Fibroblast of skin of left quadriceps (primary cell): ENCODE measurements at regions not wholly inside any gene's neighbourhood (a gene's known extent, or its start where the extent isn't known, plus 50 kb on each side); places are given as distances from the start of the nearest gene placed in this dataset.

Experiments
- DNase-seq, 2 experiments: peaks; one replicate each; pipeline ENCODE4 v3.0.0-alpha.2; 2013; ENCODE audit warnings: low read depth in 2 of 2

GRCh38 chr3:22933841-22934116, 269.3 kb upstream of the UBE2E2 start:
- DNase-seq = no peak

GRCh38 chr3:22935040-22935439, 268.1 kb upstream of the UBE2E2 start:
- no peak for DNase-seq

DNA sequence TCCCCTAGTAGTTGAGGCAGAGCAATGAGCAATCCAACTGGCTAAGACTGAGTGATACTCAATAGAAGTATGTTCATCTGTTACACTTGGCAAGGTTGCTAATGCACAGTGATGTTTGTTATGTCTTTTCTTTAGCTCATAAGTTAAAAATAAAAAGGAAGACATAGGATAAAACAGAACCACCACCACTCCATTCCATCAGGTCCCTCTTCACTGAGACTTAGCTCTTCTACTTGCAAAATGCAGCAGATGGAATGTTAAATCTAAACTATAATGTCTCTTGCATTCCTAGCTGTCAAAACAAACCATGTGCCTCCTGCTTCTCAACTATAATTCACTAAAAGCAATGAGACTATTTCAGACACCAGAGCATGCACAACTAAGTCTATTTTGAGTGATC, 265.6 kb upstream of the UBE2E2 start:
- DNase-seq = no peak

DNA sequence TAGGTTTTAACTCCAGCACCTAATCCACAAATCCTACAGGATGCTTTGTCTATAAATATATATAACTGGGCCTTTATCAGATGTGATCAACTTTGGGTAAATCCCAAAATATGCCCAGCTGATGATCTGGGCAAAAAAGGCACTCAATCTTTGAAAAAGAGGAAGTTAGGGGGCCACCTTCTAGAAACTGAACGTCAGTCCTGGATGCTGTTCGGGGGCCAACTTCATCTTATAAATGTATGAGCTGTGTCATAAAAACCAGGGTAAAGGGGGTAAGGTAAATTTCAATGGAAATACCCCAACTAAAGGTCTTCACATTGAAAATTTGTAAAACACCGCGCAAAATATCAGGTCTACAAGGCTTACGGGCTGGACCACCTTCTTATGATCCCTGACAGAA, 264.4 kb upstream of the UBE2E2 start:
- no peak for DNase-seq

DNA sequence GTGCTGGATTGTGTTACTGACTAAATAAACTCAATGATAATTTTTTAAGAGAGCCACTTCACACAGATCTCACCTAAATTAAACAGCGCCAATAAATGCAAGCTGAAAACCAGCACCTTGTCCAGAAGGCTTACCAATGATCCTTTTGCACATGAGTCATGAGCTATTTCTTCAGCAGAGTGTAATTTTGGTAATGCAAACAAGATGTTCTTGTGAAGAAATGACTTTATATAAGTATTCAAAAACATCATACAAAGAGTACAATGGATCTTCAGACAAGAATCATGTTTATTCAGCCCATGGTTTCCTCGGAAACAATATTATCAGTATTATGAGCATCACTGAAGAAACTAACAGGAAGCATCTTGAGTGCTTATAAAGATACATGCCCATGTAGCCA, 263.8 kb upstream of the UBE2E2 start:
- peak in 1 of 2 experiments; percentile 13 for DNase-seq

DNA sequence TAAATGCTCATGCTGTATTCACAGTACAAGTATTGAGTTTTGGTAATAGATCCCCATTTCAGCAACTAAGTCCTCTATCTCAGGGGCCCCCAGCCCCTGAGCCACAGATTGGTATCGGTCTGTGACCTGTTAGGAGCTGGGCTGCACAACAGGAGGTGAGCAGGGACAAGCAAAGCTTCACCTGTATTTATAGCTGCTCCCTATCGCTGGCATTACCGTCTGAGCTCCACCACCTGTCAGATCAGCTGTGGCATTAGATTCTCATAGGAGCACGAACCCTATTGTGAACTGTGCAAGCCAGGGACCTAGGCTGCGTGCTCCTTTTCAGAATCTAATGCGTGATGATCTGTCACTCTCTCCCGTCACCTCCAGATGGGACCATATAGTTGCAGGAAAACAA, 262.8 kb upstream of the UBE2E2 start:
- DNase-seq = no peak

- no peak for DNase-seq
Observed at GRCh38 chr3:22942981-22943380, 260.1 kb upstream of the UBE2E2 start.

DNA sequence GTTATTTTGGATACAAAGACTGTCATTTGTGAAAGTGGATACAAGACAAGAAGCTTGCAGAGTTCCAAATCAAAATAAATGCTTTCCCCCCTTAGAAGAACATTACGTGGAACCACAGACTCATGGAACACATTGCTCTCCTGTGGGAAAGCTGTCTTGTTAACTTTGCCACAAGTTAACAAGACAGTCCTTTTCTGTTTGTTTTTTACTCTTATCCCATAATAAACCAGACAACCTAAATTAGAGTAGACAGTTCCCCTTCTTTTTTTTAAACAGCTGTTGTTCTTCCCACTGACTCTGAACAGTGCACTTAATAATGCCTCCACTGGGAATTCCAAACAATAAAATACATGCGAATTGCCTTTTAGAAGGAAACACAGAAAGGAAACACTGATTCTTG, 255.3 kb upstream of the UBE2E2 start:
- DNase-seq = no peak

GRCh38 chr3:22951910-22952309, 251.2 kb upstream of the UBE2E2 start:
- no peak for DNase-seq

DNA sequence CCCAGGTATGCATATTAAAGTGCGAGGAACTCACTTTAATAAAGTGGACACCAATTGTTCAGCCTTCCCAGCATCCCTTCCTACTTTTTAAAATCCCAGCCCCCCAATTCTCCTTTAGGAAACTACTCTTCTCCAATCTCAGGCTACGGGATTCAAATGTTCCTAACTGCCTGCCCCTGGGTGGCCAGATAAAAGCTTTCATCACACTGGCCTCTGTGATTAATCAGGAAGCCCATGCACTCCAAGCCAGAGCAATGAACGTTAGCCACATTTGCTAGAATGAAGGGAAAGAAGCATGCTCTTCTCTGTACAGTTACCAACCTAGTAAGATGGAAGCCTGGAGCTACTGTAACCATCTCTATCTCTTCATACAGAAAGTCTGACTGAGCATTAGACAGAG, 250.3 kb upstream of the UBE2E2 start:
- no peak for DNase-seq

- no peak for DNase-seq
Observed at GRCh38 chr3:22959593-22959992, 243.5 kb upstream of the UBE2E2 start.

GRCh38 chr3:22960105-22960984, 242.8 kb upstream of the UBE2E2 start:
- no peak for DNase-seq

DNA sequence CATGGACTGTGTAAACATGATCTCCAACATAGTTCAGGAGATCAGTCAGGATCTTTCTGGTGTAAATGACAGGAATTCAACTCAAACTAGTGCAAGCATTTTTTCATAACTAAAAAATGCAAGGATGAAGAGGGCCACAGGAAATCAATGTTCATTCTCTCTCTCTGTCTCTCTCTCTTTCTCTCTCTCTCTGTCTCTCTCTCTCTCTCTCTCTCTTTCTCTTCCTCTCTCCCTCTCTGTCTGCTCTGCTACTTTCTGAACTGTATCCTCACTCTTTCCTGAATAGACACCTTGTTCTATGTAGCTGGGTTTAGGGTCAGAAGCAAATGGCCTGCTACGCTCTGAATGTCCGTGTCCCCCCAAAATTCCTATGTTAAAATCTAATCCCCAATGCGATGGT, 240.9 kb upstream of the UBE2E2 start:
- no peak for DNase-seq

- no peak for DNase-seq
Observed at GRCh38 chr3:22966349-22966748, 236.8 kb upstream of the UBE2E2 start.

DNA sequence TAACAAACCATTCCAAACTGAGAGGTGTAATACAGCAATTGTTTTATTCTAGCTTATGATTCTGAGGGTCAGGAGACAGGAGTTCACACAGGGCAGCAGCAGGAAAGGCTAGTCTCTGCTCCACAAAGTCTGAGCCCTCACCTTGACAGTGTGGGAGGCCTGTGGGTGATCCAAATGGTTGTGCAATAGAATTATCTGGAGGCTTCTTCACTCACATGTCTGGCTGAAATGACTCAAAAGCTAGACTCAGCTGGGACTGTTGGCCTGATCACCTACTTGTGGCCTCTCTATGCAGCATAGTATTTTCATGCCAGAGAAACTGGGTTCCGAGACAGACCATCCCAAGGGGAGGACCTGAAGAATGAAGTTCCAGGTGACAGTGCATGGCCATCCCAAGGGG, 233.9 kb upstream of the UBE2E2 start:
- no peak for DNase-seq

DNA sequence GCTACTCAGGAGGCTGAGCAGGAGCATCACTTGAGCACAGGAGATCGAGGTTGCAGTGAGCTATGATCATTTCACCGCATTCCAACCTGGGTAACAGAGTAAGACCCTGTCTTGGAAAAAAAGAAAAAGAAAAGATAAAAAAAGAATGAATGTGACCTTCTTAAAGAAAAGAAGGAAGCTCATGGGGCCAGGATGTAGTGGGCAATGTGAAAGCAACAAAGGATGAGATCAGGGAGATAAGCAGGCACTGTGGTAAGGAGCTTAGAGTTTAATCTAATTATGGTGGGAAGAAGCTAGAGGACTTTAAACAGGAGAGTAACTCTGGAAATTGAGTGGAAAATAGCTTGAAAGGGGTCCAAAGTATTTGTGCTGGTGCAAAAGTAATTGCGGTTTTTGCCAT, 231.6 kb upstream of the UBE2E2 start:
- DNase-seq = no peak

- no peak for DNase-seq
Observed at GRCh38 chr3:22977042-22977441, 226.1 kb upstream of the UBE2E2 start.

DNA sequence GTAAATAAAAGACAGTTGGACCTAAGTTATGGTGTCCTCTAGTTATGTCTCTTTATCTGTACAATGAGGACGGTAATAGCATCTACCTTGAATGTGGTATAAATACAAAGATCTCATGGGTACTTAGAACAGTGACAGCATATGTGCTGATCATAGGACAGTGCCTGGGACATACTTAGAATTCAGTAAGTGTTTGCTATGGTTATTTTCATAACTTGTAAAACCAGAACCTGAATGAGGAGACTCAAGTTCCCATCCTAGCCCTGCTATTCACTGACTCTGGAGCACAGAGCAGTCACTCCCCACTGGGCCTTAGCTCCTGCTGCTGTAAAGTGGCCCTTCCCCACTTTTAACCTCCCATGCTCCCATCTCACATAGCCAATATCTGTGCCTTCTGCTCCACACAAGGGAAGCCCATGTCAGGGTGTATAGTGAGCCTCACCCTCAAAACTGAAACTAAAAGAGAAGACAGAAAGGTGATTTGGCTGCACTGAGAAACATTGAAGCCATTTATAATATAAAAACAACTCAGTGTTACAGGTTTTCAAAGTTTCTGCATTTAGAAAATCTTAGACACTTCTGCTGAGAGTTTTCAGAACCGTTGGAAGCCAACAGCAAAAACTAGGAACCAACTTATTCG, 225.4 kb upstream of the UBE2E2 start:
- no peak for DNase-seq

- DNase-seq = no peak
Observed at GRCh38 chr3:22979581-22979980, 223.5 kb upstream of the UBE2E2 start.

- DNase-seq = no peak
Observed at GRCh38 chr3:22980346-22980745, 222.8 kb upstream of the UBE2E2 start.

- no peak for DNase-seq
Observed at GRCh38 chr3:22981166-22981565, 222.0 kb upstream of the UBE2E2 start.

DNA sequence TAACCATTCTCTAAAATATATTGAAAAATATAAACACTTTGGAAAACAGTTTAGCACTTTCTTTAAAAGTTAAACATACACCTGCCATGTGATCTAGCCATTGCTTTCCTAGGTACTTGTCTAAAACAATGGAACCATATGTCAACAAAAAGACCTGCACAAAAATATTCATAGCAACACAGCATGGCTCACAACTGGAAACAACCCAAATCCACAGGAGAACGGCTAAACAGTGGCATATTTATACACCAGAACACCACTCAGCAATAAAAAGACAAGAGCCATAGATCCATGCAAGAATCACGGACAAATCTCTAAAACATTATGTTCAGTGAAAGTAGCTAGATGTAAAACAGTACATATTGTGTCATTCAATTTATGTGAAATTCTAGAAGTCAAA, 221.3 kb upstream of the UBE2E2 start:
- no peak for DNase-seq

GRCh38 chr3:22982981-22983587, 220.0 kb upstream of the UBE2E2 start:
- DNase-seq = no peak
